OCI-M1 (cell line): ENCODE measurements at regions not wholly inside any gene's neighbourhood (a gene's known extent, or its start where the extent isn't known, plus 50 kb on each side); places are given as distances from the start of the nearest gene placed in this dataset.
"Not testable (repeated sequence)": the region's sequence is repeated elsewhere in the genome, so short reads cannot be mapped to it uniquely, and the experiment has no call there.

ENCODE experiments used
- DNase-seq: peaks from one replicate; lab custom pipeline; 2025; lab: John Stamatoyannopoulos, UW

- no peak for DNase-seq
Observed at GRCh38 chr1:163985700-163986099, 573.3 kb upstream of the PBX1 start.

DNA sequence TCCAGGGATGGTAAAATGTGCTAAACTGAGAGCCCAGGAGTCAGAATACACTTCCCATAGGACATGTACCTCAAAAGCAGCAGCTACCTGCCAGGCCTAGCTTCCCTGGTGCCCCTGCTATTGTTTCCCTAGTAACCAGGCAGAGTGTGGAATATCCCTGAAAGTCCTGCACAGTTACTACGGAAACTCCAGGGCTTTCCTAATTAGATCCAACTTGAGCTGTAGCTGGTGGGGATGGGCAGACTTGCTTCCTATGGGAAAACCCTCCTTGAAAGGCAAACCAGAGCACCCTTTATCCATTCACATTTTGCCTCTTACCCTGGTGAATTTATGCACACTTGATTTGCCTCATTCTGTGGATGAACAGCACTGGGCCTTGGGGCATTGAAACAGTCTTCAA lies 559.9 kb upstream of the PBX1 start:
- DNase-seq: no peak

- DNase-seq: not testable (repeated sequence)
Observed at GRCh38 chr1:164006186-164006585, 552.8 kb upstream of the PBX1 start.

GRCh38 chr1:164006621-164007020 lies 552.4 kb upstream of the PBX1 start:
- DNase-seq: no peak

DNA sequence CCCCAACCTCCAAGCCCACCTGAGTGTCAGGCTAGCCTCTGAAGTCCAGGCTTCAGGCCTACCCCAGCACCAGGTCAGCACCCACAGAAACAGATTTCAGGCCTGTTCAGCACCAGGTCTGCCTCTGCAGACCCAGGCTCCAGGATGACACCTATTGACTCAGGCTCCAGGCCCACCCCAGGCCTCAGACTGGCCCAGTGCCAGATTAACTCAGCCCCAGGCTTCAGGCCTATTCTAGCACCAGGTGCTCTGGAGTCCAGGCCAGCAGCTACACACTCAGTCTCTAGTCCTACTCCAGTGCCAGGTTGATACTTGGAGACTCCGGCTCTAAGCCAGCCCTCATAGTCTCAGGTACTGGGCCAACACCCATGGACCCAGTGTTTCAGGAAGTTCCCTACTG lies 541.7 kb upstream of the PBX1 start:
- no peak for DNase-seq

DNA sequence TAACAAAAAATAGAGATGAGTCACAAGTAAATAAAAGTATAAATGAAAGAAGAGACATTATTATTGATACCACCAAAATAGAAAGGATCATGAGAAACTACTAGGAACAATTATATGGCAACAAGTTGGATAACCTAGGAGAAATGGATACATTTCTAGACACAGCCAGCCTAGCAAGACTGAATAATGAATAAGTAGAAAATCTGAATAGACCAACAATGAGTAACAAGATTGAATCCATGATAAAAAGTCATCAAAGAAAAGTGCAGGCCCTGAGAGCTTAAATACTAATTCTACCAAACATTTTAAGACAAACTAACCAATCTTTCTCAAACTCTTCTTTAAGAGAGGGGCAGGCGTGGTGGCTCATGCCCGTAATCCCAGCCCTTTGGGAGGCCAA lies 538.6 kb upstream of the PBX1 start:
- DNase-seq: no peak

GRCh38 chr1:164021813-164022212 lies 537.2 kb upstream of the PBX1 start:
- no peak for DNase-seq

DNA sequence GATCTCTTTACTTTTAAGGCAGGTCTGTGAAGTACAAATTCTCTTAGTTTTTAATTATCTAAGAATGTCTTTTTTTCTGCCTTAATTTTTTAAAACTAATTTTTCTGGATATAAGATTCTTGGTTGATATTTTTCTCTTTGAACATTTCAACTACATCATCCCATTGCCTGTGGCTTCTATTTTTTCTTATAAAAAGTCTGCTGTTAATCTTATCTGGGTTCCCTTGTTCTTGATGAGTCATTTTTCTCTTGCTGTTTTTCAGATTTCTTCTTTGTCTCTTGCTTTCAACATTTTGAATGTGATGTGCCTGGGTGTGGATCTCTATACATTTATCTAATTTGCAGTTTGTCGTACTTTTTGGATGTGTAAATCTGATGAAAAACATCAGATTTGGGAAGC lies 525.2 kb upstream of the PBX1 start:
- DNase-seq: peak; percentile 30

DNA sequence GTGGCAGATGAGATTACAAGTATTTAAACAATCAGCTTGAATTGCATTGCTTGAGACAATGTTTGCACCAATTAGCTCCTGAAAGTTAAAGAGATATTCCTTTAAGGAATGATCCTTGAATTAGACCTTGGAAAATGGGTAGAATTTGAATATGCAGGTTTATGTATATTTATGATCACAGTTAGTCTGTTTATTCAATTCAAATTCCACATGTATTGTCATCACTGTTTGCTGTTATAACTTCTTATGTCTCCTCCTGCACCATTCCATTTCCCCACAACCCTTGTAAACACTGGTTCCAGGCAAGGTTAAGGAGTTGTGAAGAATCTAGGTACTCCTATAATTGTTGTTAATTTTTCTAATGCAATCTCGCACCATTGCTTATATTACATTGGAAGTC lies 518.2 kb upstream of the PBX1 start:
- no peak for DNase-seq

DNA sequence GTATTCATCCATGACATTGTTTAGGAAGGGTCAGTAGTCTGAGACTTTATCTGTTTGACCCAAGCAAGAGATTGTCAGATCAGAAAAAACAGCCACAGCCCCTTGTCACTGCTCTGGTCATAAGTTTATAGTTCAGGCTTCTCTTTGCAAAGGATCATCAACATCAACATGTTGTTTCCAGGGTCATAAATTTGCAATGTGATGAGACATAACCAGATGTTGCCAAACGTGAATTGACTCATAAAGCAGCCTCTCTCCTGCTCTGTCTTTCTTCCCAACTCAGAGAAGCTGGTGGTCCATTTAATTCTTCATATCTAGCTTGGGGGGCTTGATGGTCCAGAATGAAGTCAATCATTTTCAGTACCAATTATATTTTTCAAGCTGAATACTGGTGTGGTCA lies 507.2 kb upstream of the PBX1 start:
- DNase-seq: no peak

DNA sequence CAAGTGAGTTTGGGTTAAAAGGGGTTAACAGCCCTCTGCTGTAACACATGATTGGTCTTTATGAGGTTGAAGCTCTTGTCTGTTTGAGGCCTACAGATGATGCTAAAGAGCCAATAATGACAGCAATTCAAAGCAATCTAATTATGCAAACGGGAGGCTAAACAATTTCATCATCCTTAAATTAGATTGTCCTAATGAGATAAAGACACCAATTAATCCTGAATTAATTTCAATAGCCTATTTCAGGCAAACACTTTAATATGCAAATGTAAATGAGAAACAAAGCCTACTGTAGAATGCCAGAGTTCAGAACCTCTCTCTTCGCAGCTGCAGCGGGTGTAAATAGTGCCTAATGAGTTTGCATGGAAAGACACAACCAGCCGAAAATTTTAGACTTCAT lies 504.7 kb upstream of the PBX1 start:
- DNase-seq: no peak

- no peak for DNase-seq
Observed at GRCh38 chr1:164058198-164058597, 500.8 kb upstream of the PBX1 start.

- no peak for DNase-seq
Observed at GRCh38 chr1:164061528-164061927, 497.5 kb upstream of the PBX1 start.

DNA sequence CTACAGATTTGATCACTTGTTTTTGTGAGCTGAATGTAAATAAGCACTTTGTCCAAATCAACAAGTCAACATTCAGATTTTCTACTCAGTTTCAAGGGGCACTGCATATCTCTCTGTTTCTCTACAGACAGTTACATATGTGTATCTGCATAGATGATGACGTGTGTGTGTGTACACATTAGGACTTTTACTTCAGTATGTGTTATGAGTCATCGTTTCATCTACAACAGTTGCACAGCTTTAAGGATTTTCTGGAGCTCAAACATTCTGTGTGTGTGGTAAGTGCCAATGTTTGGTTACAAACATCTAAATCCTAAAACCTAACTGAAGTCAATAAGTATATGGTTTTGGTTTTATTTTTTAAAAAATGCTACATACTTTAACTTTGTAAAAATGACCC lies 494.5 kb upstream of the PBX1 start:
- peak; percentile 73 for DNase-seq

DNA sequence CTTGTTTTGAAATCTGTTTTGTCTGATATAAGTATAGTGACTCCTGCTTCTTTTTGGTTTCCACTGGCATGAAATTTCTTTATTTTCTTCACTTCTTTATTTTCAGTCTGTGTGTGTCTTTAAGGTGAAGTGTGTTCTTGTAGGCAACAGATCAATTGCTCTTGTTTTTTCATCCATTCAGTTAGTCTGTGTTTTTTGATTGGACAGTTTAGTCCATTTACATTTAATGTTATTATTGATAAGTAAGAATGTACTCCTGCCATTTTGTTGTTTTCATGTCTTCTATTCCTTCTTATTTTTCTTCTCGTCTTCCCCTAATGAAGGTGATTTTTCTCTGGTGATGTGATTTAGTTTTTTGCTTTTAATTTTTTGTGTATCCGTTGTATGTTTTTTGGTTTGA lies 487.7 kb upstream of the PBX1 start:
- DNase-seq: no peak

- no peak for DNase-seq
Observed at GRCh38 chr1:164086832-164087231, 472.2 kb upstream of the PBX1 start.

- no peak for DNase-seq
Observed at GRCh38 chr1:164087906-164088453, 471.0 kb upstream of the PBX1 start.

DNA sequence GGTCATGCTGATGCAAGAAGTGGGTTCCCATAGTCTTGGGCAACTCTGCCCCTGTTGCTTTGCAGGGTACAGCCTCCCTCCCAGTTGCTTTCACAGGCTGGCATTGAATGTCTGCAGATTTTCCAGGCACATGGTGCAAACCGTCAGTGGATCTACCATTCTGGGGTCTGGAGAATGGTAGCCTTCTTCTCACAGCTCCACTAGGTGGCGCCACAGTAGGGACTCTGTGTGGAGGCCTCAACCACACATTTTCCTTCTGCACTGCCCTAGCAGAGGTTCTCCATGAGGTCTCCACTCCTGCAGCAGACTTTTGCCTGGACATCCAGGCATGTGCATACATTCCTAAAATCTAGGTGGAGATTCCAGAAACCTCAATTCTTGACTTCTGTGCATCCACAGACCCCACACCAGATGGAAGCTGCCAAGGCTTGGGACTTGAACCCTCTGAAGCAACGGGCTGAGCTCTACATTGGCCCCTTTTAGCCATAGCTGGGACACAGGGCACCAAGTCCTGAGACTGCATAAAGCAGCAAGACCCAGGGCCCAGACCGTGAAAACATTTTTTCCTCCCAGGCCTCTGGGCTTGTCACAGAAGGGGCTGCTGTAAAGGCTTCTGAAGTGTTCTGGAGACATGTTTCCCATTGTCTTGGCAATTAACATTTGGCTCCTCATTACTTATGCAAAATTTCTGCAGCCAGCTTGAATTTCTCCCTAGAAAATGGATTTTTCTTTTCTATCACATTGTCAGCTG lies 466.2 kb upstream of the PBX1 start:
- DNase-seq: peak; percentile 39

DNA sequence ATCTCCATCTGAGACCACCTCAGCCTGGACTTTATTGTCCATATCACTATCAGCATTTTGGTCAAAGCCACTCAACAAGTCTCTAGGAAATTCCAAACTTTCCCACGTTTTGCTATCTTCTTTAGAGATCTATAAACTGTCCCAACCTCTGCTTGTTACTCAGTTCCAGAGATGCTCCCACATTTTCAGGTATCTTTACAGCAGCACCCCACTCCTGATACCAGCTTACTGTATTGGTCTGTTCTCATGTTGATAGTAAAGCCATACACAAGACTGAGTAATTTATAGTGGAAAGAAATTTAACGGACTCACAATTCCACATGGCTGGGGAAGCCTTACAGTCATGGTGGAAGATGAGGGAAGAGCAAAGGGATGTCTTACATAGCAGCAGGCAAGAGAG lies 465.4 kb upstream of the PBX1 start:
- no peak for DNase-seq

- DNase-seq: no peak
Observed at GRCh38 chr1:164101802-164102201, 457.2 kb upstream of the PBX1 start.

DNA sequence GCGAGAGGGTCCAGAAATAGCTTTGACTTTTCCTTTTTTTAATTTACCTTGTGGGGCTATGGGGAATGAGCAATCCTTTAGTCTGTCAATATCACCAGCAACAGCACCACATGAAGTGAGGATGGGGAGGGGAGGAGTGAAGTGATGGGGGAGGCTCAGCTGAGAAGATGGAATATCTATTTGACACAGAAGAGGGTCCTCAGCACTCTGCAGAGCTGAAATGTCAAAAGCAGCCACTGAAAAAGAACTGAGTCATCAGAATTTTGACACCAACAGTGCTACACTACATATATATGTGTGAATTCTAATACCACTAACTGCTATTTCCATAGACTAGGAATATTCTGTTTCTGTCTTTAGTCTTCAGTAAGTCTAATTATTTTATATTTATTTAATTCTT lies 427.0 kb upstream of the PBX1 start:
- peak; percentile 8 for DNase-seq

GRCh38 chr1:164137273-164137925 lies 421.6 kb upstream of the PBX1 start:
- no peak for DNase-seq

DNA sequence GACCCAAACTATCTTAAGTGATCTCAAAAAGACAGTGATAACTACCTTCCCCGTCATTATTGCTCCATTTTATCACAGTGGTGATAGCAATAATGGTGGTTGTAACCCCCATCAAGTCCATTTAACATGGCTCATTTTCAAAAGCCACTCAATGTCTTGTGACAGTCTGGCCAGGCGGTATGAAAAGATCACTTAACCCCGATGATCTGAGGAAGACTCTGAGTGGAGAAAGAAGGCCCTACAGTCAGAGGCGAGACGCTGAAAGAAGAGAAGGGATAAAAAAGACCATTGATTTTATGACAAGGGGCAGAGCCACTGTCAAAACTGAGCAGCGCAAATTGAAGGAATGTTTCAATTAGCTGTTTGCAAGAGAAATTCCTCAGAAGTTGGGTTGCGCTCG lies 417.2 kb upstream of the PBX1 start:
- DNase-seq: no peak

GRCh38 chr1:164154622-164155021 lies 404.4 kb upstream of the PBX1 start:
- DNase-seq: no peak
